KMS-11 (cell line): ENCODE measurements at regions not wholly inside any gene's neighbourhood (a gene's known extent, or its start where the extent isn't known, plus 50 kb on each side); places are given as distances from the start of the nearest gene placed in this dataset.

Experiments
- H2AFZ ChIP-seq: fragments of 200-600 bp; sonication (generic); 2 replicates; pipeline ENCODE4 v1.6.1; 2016; ENCODE audit warnings: antibody characterized with exemption, mixed run types, low read depth
- H3K27ac ChIP-seq: fragments of 200-600 bp; sonication (generic); 2 replicates; pipeline ENCODE4 v1.6.1; 2016; ENCODE audit warnings: mild to moderate bottlenecking, mixed run types
- H3K27me3 ChIP-seq: fragments of 200-600 bp; sonication (generic); 2 replicates; pipeline ENCODE4 v1.6.1; 2017; ENCODE audit warnings: mild to moderate bottlenecking, low read depth, mixed run types, moderate library complexity; ENCODE audit not compliant: insufficient read depth
- H3K36me3 ChIP-seq: fragments of 200-600 bp; sonication (generic); 2 replicates; pipeline ENCODE4 v1.6.1; 2017; ENCODE audit warnings: mild to moderate bottlenecking, mixed run types; ENCODE audit not compliant: insufficient read depth
- H3K4me1 ChIP-seq: fragments of 200-600 bp; sonication (generic); 2 replicates; pipeline ENCODE4 v1.6.1; 2016; ENCODE audit warnings: mild to moderate bottlenecking, low read depth, mixed run types; ENCODE audit not compliant: poor library complexity, severe bottlenecking
- H3K4me2 ChIP-seq: fragments of 200-600 bp; sonication (generic); 2 replicates; pipeline ENCODE4 v1.7.0; 2016; ENCODE audit warnings: mild to moderate bottlenecking, mixed run types
- H3K4me3 ChIP-seq: fragments of 200-600 bp; sonication (generic); IDR thresholded peaks from 2 replicates; pipeline ENCODE4 v1.6.1; 2017; ENCODE audit warnings: low read depth, low read length, mixed read lengths; ENCODE audit not compliant: insufficient read depth
- H3K79me2 ChIP-seq: fragments of 200-600 bp; sonication (generic); 2 replicates; pipeline ENCODE4 v1.6.1; 2016; ENCODE audit warnings: low read depth, mixed run types; ENCODE audit not compliant: insufficient read depth
- H3K9ac ChIP-seq: fragments of 200-600 bp; sonication (generic); 2 replicates; pipeline ENCODE4 v1.6.1; 2016; ENCODE audit warnings: mild to moderate bottlenecking, mixed run types
- H4K20me1 ChIP-seq: fragments of 200-600 bp; sonication (generic); 2 replicates; pipeline ENCODE4 v1.6.1; 2016; ENCODE audit warnings: mild to moderate bottlenecking, mixed run types; ENCODE audit not compliant: insufficient read depth
- CTCF ChIP-seq: fragments of 200-600 bp; sonication (generic); conservative IDR thresholded peaks from 2 replicates; pipeline ENCODE4 v1.6.1; 2017; ENCODE audit warnings: low read depth, mild to moderate bottlenecking, antibody characterized with exemption, low read length, moderate library complexity, mixed read lengths

GRCh38 chr3:194738254-194739093 lies 52.8 kb downstream of the FAM43A start:
- Histone ChIP-seq H2AFZ (no peak overlapping the region), H3K79me2 (no peaks in the 10 kb centered on the region), H3K4me2 (no peak overlapping the region), H3K36me3 (no peaks in the 10 kb centered on the region), H3K27me3 (no peaks in the 10 kb centered on the region), H3K9ac (no peak overlapping the region), H4K20me1 (no peaks in the 10 kb centered on the region), H3K4me3 (no peak overlapping the region), H3K4me1 (no peaks in the 10 kb centered on the region), H3K27ac (no peak overlapping the region)
- TF ChIP-seq CTCF = no peak

GRCh38 chr3:194739498-194740284 lies 54.0 kb downstream of the FAM43A start:
- H3K9ac ChIP-seq = no peak overlapping the region
- H3K4me3 ChIP-seq = no peak overlapping the region
- H3K27me3 ChIP-seq = no peaks in the 10 kb centered on the region
- no peaks in the 10 kb centered on the region for H3K36me3 ChIP-seq
- H3K4me2 ChIP-seq = no peak overlapping the region
- TF ChIP-seq CTCF = no peak
- no peaks in the 10 kb centered on the region for H3K4me1 ChIP-seq
- H4K20me1 ChIP-seq = no peaks in the 10 kb centered on the region
- no peak overlapping the region for H2AFZ ChIP-seq
- no peaks in the 10 kb centered on the region for H3K79me2 ChIP-seq
- no peak overlapping the region for H3K27ac ChIP-seq

GRCh38 chr3:194740859-194741491 lies 55.3 kb downstream of the FAM43A start:
- Histone ChIP-seq H3K4me1 (no peaks in the 10 kb centered on the region), H2AFZ (no peak overlapping the region), H3K9ac (no peak overlapping the region), H3K4me3 (no peak overlapping the region), H4K20me1 (no peaks in the 10 kb centered on the region), H3K27ac (no peak overlapping the region), H3K79me2 (no peaks in the 10 kb centered on the region), H3K36me3 (no peaks in the 10 kb centered on the region), H3K27me3 (no peaks in the 10 kb centered on the region), H3K4me2 (no peak overlapping the region)
- TF ChIP-seq CTCF = no peak

- no peak overlapping the region for H3K9ac ChIP-seq
- no peaks in the 10 kb centered on the region for H3K27me3 ChIP-seq
- no peaks in the 10 kb centered on the region for H3K36me3 ChIP-seq
- TF ChIP-seq CTCF = no peak
- H2AFZ ChIP-seq = no peak overlapping the region
- no peak overlapping the region for H3K4me3 ChIP-seq
- no peak overlapping the region for H3K4me2 ChIP-seq
- no peaks in the 10 kb centered on the region for H3K4me1 ChIP-seq
- H3K27ac ChIP-seq = no peak overlapping the region
- no peaks in the 10 kb centered on the region for H4K20me1 ChIP-seq
- H3K79me2 ChIP-seq = no peaks in the 10 kb centered on the region
Measured at GRCh38 chr3:194741916-194742315, 56.2 kb downstream of the FAM43A start.
